GM21360 (cell line): ENCODE measurements at regions not wholly inside any gene's neighbourhood (a gene's known extent, or its start where the extent isn't known, plus 50 kb on each side); places are given as distances from the start of the nearest gene placed in this dataset.
"Not testable (repeated sequence)": the region's sequence is repeated elsewhere in the genome, so short reads cannot be mapped to it uniquely, and the experiment has no call there.

Experiments
- ATAC-seq: cut with Tn5 transposase; IDR thresholded peaks from one replicate; pipeline ENCODE4 v1.9.1; 2021; ENCODE audit warnings: mild to moderate bottlenecking, moderate library complexity; ENCODE audit not compliant: unreplicated experiment

DNA sequence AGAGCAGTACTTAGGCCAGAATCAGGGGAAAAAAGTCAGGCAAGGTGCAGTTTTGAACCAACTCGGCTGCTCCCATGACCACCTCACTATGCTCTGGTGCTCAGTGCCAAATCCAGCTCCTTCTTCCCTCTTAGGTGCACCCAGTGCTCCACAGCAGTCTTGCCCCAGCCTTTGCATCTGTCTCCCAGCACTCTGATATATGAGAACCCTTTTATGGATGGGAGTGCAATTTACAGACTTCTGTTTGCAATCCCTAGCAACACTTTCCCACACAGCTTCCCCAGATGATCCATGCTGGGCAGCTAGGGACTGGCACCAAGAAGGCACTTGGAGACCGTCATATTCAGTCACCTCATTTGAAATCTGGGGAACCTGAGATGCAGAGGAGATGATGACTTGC, 267.9 kb upstream of the CCL2 start:
- no peak for ATAC-seq

DNA sequence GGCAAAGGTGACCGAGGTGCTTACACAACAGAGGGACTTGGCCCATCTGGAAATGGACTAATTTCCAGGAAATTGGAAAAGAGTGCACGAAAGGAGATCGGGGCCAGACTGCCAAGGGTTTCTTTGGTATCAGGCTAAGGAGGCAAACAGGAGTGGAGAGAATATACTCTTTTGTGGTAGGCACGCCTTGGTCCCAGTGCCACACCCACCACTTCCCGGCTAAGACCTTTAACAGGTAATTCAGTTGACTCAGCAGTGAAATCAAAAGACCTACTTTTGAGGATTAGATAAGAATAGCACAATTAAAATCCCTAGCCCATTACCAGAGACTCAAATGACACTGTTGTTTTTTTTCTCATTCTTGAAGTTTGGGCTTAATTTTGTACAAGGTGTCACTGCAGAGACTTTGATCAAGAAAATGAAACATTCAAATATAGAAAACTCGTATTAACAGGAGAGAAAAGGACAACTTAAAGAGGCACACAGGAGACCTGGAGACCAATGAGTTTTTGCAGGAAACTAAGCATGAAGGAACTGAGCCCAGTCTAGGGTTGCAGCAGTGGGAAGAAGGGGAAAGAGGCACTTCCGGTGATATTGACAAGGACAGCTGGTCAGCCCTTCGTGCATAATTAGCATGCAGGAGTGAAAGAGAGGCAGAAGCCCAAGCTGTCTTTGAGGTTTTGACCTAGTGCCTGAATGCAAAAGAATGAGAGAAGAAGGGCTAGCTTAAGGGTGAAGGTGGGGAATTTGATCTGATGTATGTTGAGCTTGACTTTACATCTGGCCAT, 265.5 kb upstream of the CCL2 start:
- ATAC-seq = no peak

DNA sequence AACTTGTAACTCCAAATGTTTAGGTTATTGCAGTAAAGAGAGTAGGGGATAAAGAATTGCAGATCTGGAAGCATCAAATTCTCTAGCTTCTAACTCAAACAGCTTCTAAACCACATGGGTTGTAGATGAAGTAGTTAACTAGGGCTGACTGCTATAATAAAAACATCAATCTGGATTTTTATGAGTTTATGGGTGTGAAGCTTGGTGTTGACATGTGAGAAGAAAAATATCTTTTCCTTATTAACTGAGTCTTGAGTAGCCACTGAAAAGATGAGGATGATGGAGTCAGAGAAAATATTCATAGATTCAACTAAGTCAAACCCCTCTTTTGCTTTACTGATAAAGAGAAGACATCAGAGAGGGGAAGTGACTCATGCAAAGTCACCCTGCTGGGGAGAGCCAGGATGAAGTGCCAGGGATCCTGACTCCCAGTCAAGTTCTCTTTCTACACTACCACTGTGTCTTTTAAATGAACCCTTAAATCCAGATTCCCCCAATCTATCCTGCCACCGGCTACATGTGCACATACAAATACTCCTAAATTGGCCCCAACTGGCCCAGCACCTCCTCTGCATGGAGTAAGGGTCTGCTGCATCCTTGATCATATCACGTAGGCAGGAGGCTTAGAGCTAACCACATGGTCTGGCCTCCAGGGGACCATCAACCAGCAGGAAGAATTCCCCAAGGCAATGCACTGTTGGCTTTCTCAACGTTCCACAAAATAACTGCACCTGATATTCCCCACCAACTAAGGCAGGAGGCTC, 264.0 kb upstream of the CCL2 start:
- no peak for ATAC-seq

DNA sequence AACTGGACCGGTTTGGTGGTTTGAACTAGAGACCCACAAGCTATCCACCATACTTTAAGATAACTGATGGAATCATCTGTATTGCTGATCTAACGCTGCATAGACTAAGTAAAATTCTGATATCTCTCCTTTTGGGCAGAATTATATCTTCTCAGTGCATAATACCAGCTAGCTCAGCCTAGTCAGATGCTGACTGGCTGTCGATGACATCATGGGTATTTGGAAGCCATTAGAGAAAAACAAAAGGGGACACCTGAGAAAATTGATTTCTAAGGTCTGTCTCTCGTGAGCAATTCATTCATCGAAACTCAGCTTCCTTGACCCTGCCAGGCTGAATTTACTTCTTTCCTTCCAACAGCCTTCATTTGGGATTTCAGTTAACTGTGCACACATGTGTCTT, 263.0 kb upstream of the CCL2 start:
- ATAC-seq = no peak

DNA sequence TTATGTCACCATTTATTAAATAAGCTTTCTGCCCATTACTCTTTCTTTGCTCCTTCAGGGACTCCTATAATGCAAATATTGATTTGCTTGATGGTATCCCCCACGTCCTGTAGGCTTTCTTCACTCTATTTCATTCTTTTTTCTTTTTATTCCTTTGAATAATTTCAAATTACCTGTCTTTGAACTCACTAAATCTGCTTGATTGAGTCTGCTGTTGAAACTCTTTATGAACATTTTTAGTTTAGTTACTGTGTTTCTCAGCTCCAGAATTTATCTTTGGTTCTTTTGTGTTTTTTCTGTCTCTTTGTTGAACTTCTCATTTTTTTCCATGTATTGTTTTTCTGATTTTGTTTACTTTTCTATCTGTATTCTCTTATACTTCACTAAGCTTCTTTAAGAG, 254.4 kb upstream of the CCL2 start:
- no peak for ATAC-seq

DNA sequence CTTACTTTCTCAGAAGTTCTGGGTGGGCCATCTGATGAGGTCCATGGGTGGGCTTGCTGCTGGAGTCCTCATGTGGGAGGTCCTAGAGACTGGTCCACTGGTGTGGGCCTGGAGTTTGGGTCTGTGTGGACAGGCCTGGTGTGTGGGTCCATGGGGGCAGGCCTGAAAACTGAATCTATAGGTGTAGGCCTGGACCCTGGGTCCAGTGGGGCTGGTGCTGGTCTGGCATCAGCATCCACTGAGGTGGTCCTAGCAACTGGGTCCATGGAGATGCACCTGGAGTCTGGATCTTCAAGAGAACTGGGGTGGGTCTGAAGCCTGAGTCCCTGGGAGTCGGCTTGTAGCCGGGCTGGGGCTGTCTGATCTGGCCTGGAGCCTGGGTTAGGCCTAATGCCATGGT, 253.8 kb upstream of the CCL2 start:
- ATAC-seq = no peak

DNA sequence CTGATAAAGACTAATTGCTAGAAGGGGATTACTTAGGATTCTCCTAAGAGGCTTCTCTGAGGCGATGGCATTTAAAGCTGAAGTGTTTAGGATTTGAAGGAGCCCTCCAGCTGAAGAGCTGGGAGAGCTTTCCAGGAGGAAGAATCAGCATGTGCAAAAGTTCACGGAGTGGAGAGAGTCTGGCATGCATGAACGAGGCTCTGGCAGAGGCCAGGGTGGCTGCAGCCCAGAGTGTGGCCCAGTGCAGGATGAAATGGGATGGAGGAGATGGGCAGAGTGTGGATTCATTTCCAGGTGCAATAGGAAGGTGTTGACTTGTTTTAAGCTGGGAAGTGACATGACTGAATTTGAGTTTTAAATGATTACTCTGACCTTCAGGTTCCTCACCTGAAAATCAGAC, 249.0 kb upstream of the CCL2 start:
- no peak for ATAC-seq

DNA sequence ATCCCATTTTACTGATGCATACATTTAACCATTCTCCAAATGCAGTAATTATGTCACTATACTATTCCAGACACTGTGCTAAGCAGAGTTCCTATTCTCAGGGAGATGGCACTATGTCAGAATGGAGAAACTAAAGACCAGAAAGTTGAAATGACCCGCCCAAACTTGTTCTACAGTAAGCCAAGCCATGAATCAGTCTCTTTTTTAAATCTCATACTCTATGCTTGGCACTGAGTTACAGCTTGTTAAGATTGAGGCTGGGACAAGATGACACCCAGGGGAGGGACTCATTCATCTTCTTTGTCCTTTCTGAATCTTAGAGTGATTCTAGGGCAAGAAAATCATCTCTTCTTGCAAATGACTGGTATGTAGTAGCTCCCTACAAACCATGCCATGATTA, 247.0 kb upstream of the CCL2 start:
- no peak for ATAC-seq

DNA sequence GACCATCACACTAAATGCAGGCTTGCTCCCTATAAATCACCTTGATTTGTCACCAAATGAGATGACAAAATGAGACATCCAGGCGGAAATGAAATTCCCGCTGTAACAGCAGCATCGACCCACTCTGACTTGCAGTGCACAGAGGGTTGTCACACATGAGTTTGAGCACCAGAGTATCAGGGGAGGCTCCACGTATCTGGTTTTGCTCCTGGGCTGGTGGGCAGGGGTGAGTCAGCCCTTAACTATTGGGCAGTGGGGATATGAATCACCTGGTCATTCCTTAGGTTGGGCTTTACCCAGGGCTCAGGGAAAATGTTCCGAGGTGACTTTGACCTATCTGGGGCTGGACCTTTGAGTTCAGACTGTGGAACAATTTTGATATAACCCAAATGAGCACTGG, 245.2 kb upstream of the CCL2 start:
- no peak for ATAC-seq

DNA sequence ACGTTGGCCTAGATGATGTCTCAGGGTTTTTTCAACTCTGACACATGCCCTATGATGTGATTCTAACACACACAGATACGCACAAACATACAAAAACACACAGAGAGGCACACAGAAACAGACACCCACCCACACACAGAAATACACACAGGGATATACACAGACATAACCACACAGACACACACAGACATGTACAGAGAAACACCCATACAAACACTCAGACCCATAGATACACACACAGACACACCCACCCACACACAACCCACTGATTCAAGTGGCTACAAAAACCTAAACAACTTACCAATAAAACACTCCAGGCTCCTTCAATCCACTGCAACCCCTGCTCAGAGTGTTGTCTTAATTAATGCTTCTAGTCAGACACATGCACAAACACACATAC, 244.6 kb upstream of the CCL2 start:
- no peak for ATAC-seq

DNA sequence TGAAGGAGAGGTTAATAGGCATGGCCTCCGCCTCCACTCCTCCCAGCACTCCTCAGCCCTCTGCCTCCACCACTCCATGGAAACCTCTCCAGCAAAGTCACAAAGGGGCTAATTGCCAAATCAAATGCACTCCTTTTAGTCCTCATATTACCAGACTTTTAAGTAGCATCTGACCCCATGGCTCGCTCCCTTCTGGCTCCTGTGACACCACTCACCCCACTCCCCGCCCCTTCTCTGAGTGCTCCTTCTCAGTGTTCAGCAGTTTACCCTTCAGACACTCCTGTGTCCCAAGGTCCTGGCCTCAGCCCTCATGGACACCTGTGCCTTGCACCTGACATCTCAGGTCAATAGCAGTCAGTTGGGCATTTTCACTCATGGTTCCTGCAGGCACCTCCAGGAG, 243.5 kb upstream of the CCL2 start:
- ATAC-seq = no peak

DNA sequence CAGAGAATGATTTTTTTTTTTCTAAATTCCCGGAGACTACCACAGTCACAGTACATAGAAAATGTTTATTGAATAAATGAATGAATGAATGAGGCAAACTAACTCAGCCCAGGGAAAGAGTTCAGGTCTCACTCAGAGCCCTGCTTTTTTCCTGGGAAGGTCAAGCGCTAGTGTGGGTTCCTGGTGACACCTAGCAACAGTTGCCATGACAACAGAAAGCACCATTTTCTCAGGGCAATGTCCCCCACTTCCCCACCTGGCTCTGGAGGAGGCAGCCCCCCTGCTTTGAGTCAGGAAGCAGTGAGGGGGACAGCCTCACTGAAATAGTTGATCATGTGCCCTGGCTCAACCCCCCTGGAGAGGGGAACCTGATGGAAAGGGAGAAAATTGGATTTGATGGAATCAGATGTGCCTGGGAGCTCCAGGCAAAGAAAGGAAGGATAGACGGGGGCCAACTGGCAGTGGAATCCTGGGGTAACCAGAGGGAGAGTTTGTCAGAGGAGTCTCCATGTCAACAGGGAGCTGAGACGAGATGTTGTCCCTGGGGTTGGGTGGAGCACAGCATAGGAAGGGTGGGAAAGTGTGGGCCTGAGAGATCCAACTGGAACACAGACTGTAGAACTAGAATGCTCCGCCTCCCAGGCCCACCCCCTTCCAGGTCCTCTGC, 242.2 kb upstream of the CCL2 start:
- ATAC-seq = no peak

DNA sequence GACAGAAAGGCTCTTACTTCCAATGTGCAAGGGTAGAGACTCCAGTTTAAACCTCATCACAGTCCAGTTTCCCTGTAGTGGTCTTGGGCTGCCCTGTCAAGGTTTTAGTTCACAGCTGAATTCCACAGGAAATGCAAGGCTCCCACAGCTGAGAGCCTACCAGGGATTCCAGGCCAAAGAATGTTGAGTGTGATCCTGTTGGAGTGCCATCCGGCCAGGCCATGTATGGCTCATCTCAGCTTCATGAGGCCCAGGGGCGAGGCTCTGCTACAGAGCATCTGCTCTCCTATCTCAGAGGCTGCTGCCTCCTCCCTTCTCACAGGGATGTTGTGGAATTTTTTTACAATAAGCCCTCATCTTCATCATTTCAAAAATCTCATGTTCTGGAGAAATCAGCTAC, 239.8 kb upstream of the CCL2 start:
- no peak for ATAC-seq

DNA sequence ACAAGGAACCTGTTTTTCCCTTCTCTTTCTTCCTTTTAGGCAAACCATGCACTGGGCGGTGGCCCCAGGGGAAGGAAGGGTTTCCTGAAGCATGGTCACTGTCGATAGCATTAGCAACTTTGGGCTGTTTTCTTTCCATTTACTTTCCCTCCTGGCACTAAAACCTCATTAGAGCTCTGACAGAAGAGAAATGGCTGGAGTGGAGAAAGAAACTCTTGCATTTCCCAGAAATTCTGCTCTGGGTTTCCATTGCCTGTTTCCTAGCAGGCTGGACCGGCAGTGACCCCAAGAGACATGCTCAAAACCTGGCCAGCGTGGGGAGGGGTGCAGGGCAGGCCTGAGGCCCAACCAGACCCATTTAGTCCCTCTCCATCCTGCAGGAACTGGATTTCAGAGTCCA, 230.7 kb upstream of the CCL2 start:
- ATAC-seq = no peak

DNA sequence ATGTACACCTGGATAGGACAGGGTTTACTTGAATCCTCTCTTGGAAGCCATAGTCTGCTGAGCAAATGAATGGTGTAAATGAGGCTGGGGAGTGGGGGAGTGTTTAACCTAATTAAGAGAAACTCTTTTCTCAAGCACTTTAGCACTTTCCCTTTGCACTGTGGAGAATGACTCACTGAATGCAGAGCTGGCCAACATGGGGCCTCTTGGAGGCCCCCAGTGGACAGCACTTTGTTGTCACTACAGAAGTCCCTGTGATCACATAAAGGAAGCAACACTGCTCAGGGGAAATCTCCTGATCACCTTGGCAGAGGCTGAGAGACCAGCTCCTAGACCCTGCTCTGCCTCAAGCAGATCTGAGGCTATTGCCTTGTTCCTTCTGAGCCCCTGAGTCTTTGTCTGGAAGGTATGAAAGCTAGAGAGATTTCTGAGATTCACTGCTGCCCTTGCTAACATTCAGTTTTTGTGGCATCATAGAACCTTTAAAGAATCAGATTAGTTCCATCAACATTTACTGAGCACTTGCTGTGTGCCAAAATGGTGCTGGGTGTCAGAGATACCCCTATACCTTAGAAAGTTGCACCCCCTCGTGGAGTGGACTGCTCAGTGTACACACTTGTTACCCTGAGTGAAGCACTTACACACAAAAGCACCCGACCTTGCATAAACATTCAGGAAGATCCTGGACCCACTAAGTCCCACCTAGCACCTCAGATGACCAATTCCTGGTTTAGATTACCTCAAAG, 230.1 kb upstream of the CCL2 start:
- no peak for ATAC-seq

DNA sequence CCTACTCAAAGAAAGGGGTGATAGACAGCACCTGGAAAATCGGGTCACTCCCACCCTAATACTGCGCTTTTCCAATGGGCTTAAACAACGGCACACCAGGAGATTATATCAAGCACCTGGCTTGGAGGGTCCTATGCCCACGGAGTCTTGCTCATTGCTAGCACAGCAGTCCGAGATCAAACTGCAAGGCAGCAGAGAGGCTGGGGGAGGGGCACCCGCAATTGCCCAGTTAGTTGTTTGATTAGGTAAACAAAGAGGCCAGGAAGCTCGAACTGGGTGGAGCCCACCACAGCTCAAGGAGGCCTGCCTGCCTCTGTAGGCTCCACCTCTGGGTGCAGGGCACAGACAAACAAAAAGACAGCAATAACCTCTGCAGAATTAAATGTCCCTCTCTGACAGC, 224.5 kb upstream of the CCL2 start:
- not testable (repeated sequence) for ATAC-seq

DNA sequence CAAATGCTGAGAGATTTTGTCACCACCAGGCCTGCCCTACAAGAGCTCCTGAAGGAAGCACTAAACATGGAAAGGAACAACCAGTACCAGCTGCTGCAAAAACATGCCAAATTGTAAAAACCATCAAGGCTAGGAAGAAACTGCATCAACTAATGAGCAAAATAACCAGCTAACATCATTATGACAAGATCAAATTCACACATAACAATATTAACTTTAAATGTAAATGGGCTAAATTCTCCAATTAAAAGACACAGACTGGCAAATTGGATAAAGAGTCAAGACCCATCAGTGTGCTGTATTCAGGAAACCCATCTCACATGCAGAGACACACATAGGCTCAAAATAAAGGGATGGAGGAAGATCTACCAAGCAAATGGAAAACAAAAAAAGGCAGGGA, 222.8 kb upstream of the CCL2 start:
- not testable (repeated sequence) for ATAC-seq

DNA sequence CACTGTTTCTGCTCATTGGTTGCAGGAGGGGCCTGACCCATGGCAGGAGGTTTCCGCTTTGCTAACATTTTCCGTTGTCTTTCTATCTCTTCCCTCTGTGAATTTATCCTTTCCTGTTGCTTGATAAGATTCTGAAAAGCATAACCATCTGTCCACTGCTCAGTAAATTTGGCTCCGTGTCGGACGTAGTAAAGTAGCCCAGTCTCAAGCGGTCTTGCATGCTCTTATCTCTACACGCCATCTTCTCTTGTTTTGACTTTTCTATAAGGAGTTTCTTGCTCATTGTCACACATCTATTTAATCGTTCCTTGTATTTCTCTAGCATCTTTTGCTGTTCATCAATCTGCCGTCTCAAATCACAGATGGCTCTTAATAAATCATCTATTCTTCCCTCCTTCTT, 216.3 kb upstream of the CCL2 start:
- not testable (repeated sequence) for ATAC-seq

DNA sequence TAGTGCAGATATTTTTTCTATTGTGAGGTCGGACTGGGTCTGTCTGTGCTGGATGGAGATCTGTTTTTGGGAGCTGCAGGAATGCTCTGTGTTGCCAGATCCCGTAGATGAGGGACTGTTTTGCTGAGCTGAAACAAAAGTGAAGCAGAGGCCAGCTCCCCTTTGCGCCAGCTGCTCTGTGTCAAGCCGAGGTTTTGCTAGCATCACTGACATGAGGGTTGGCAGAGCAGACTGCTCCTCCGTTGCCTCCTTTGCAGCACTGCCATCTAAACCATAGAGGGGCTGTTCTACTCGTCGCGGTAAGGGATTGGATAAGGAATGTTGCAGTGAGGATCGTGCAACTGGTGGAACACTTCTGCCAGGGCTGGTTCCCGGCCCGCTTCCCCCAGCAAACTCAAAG, 215.9 kb upstream of the CCL2 start:
- not testable (repeated sequence) for ATAC-seq

DNA sequence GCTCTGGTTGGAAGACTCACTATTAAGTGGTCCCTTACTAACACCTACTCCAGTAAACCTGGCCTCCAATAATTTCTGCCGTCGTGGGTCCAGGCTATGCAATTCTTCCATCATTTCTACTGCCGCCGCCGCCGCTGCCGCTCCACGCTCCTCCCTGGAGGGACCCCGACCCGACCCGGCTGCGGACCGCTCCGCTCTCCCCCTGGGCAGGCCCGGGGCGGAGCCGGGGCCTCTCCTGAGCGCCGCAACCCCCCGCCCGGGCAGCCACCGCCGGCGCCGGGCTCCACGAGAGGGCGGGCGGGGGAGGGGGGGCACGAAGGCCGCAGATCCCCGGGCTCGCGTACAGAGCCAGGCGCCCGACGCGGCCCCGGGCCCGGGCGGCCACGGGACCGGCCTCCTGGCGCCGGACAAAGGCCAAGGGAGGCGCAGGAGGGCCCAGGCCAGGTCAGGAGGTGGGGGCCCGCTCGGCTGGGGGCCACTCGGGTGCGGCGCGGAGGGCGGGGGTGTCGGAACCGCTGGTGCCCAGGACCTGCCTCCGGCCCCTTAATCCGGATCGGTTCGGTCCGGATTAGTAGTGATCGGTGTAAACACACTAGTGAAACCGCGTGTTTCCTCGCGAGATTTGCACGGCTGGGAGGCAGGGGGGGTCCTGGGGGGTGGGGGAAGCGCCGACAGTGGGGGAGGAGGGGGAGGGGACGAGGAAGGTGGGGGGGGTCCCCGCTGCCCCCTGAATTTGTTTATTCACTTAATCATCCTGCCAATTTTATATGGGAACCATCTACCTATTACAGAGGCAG, 215.1 kb upstream of the CCL2 start:
- ATAC-seq = not testable (repeated sequence)
